Ishikawa (cell line): ENCODE measurements at regions not wholly inside any gene's neighbourhood (a gene's known extent, or its start where the extent isn't known, plus 50 kb on each side); places are given as distances from the start of the nearest gene placed in this dataset.

Source experiments
- CEBPB ChIP-seq: IDR thresholded peaks from 2 replicates; pipeline ENCODE4 v1.6.1; 2012
- CREB1 ChIP-seq: IDR thresholded peaks from 2 replicates; pipeline ENCODE4 v1.6.1; 2012; ENCODE audit warnings: low read depth
- EGR1 ChIP-seq: IDR thresholded peaks from 2 replicates; pipeline ENCODE4 v1.6.1; 2012
- EP300 ChIP-seq: IDR thresholded peaks from 2 replicates; pipeline ENCODE4 v1.6.1; 2012; ENCODE audit warnings: borderline replicate concordance
- FOXM1 ChIP-seq: IDR thresholded peaks from 2 replicates; pipeline ENCODE4 v1.6.1; 2012; ENCODE audit warnings: low read depth, borderline replicate concordance
- NFIC ChIP-seq: IDR thresholded peaks from 2 replicates; pipeline ENCODE4 v1.6.1; 2012
- RAD21 ChIP-seq: IDR thresholded peaks from 2 replicates; pipeline ENCODE4 v1.6.1; 2012; ENCODE audit warnings: low read depth
- TAF1 ChIP-seq: IDR thresholded peaks from 2 replicates; pipeline ENCODE4 v1.6.1; 2012; ENCODE audit warnings: low read depth, mild to moderate bottlenecking
- TCF12 ChIP-seq: IDR thresholded peaks from 2 replicates; pipeline ENCODE4 v1.6.1; 2012; ENCODE audit warnings: low read depth
- TEAD4 ChIP-seq: IDR thresholded peaks from 2 replicates; pipeline ENCODE4 v1.6.1; 2012
- YY1 ChIP-seq: IDR thresholded peaks from 2 replicates; pipeline ENCODE4 v1.6.1; 2012; ENCODE audit warnings: low read depth
- ZBTB7A ChIP-seq: IDR thresholded peaks from 2 replicates; pipeline ENCODE4 v1.6.1; 2012; ENCODE audit warnings: low read depth
- TF ChIP-seq, protein P1 (sequence below): IDR thresholded peaks from 2 replicates; pipeline ENCODE4 v1.6.1; 2012
- TF ChIP-seq, protein P2 (sequence below): IDR thresholded peaks from 2 replicates; pipeline ENCODE4 v1.6.1; 2012; ENCODE audit warnings: low read depth, mild to moderate bottlenecking
- TF ChIP-seq, protein P3 (sequence below): IDR thresholded peaks from 2 replicates; pipeline ENCODE4 v1.6.1; 2012

DNA sequence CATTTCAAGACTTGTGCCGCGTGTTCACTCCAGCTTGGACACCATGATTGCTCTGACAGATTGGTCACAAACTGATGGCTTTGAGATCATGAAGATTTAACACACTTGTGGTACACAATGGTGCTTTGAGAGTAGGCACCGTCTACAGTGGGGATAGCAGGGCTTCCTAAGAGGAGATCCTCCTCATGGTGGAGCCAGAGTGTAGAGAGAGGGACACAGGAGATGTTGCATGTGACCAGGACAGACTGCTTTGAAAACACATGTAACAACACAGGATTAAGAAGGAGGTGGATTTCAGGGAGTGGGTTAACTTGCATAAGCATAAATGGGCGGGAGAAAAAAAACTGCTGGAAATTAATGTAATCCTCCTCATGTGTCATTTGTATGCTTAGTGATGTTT lies 95.7 kb upstream of the LINC00305 start:
- no peak for TF ChIP-seq RAD21
- no peak for TF ChIP-seq CREB1
- no peak for TF ChIP-seq TEAD4
- TF ChIP-seq, protein P1, sequence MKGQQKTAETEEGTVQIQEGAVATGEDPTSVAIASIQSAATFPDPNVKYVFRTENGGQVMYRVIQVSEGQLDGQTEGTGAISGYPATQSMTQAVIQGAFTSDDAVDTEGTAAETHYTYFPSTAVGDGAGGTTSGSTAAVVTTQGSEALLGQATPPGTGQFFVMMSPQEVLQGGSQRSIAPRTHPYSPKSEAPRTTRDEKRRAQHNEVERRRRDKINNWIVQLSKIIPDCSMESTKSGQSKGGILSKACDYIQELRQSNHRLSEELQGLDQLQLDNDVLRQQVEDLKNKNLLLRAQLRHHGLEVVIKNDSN, result no peak
- TF ChIP-seq TCF12, result no peak
- no peak for TF ChIP-seq EGR1
- no peak for TF ChIP-seq CEBPB
- TF ChIP-seq EP300, result no peak
- TF ChIP-seq, protein P2, sequence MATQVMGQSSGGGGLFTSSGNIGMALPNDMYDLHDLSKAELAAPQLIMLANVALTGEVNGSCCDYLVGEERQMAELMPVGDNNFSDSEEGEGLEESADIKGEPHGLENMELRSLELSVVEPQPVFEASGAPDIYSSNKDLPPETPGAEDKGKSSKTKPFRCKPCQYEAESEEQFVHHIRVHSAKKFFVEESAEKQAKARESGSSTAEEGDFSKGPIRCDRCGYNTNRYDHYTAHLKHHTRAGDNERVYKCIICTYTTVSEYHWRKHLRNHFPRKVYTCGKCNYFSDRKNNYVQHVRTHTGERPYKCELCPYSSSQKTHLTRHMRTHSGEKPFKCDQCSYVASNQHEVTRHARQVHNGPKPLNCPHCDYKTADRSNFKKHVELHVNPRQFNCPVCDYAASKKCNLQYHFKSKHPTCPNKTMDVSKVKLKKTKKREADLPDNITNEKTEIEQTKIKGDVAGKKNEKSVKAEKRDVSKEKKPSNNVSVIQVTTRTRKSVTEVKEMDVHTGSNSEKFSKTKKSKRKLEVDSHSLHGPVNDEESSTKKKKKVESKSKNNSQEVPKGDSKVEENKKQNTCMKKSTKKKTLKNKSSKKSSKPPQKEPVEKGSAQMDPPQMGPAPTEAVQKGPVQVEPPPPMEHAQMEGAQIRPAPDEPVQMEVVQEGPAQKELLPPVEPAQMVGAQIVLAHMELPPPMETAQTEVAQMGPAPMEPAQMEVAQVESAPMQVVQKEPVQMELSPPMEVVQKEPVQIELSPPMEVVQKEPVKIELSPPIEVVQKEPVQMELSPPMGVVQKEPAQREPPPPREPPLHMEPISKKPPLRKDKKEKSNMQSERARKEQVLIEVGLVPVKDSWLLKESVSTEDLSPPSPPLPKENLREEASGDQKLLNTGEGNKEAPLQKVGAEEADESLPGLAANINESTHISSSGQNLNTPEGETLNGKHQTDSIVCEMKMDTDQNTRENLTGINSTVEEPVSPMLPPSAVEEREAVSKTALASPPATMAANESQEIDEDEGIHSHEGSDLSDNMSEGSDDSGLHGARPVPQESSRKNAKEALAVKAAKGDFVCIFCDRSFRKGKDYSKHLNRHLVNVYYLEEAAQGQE, result no peak
- no peak for TF ChIP-seq ZBTB7A
- no peak for TF ChIP-seq NFIC
- TF ChIP-seq, protein P3, sequence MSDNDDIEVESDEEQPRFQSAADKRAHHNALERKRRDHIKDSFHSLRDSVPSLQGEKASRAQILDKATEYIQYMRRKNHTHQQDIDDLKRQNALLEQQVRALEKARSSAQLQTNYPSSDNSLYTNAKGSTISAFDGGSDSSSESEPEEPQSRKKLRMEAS, result no peak
- TF ChIP-seq YY1, result no peak
- no peak for TF ChIP-seq FOXM1
- TF ChIP-seq TAF1, result no peak

DNA sequence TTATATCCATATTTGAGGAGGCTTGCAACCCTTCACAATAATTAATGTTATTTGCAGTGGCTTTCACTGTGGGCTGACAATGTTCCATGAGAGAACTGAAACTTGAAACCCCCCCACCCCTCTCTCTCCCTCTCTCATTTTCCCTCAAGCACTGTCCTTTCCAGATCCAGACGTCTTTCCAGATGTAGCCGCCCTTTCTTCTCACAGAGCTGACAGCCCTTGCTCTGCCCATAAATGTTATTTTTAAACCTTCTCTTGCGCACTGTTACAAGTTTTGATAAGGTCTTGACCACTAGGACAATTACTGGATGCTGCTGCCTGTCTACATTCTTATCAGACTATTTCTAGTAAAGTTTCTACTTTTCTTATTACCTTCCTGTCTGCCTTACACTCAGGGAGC lies 91.4 kb upstream of the LINC00305 start:
- no peak for TF ChIP-seq FOXM1
- no peak for TF ChIP-seq CEBPB
- TF ChIP-seq TAF1, result no peak
- TF ChIP-seq, protein P1, result no peak
- TF ChIP-seq RAD21, result no peak
- TF ChIP-seq EP300, result no peak
- TF ChIP-seq CREB1, result no peak
- no peak for TF ChIP-seq NFIC
- no peak for TF ChIP-seq YY1
- TF ChIP-seq TCF12, result no peak
- no peak for TF ChIP-seq ZBTB7A
- no peak for TF ChIP-seq TEAD4

DNA sequence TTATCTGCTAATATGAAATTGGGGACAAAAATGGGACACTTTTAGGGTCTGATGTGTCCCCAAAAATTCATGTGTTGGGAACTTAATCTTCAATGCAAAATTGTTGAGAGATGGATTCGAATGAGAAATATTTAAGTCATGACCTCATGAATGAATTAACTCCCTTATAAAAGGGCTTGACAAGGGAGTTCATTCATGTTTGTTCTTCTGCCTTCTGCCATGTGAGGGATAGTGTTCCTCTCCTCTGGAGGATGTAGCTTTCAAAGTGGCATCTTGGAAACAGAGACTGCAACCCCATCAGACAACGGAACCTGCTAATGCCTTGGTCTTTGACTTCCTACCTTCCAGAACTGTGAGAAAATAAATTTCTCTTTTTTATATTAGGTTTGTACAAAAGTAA lies 89.2 kb upstream of the LINC00305 start:
- TF ChIP-seq FOXM1 (no peak), YY1 (no peak), CREB1 (no peak), TCF12 (no peak), NFIC (no peak), ZBTB7A (no peak), EGR1 (no peak), TAF1 (no peak), EP300 (no peak), RAD21 (no peak), CEBPB (no peak), TEAD4 (no peak)
- TF ChIP-seq, protein P1, result no peak
- TF ChIP-seq, protein P2, result no peak

- no peak for TF ChIP-seq CEBPB
- no peak for TF ChIP-seq TAF1
- no peak for TF ChIP-seq TCF12
- TF ChIP-seq EP300, result no peak
- no peak for TF ChIP-seq TEAD4
- TF ChIP-seq, protein P3, result no peak
- TF ChIP-seq EGR1, result no peak
- TF ChIP-seq YY1, result no peak
- no peak for TF ChIP-seq NFIC
- TF ChIP-seq, protein P2, result no peak
- no peak for TF ChIP-seq CREB1
- no peak for TF ChIP-seq FOXM1
- TF ChIP-seq, protein P1, result no peak
- TF ChIP-seq ZBTB7A, result no peak
- TF ChIP-seq RAD21, result no peak
Measured at GRCh38 chr18:64234321-64234720, 85.4 kb upstream of the LINC00305 start.
